ENCODE measurements at regions not wholly inside any gene's neighbourhood (a gene's known extent, or its start where the extent isn't known, plus 50 kb on each side); places are given as distances from the start of the nearest gene placed in this dataset.

DNA sequence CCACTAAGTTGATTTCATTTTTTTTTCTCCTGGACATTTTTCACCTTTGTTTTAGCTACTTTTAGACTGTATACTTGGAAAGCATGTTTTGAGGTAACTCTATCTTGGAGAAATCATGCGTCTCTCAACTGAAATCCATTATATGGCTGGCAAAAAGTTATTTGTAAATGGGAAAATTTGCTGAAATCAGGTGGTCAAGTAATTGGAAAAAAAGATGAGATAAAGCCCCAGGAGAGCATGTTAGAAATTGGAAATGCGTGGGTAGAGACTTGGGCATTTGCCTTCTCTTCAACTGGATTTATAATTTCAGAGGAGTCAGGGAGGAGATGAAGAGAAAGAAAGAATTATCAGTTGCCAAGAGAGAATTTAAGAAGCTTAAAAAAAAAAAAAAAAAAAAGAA lies 217.1 kb upstream of the MAP3K7 start:
- ATAC-seq (replicated peaks) = no peak
- no peak overlapping the region for H3K27ac Mint-ChIP-seq
- H3K27me3 Mint-ChIP-seq = no peaks in the 10 kb centered on the region
- H3K4me3 Mint-ChIP-seq = no peak overlapping the region
- no peaks in the 10 kb centered on the region for H3K9me3 Mint-ChIP-seq
- no peaks in the 10 kb centered on the region for H3K4me1 Mint-ChIP-seq (ENCODE audit: low read depth in 2 of 2)
- DNase-seq = no peak
- H3K36me3 Mint-ChIP-seq (ENCODE audit: insufficient read depth) = no peaks in the 10 kb centered on the region

DNA sequence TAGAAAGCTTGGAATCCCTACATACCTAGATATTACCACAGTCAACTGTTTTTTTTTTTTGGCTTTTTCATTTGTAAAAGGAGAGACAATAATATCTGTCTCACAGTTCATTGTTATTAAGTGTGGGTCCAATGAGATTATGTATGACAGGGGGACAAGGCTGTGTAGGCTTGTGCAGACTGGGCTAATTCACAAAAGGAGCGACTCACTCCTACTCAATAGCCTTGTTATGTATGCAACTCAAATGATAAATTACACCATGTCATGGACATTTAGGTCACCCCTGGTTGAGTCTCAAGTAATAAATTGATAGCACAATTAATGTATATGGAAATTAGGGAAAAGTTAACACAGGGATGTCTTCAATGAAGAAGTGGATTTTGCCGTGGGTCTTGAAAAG lies 208.2 kb upstream of the MAP3K7 start:
- H3K36me3 Mint-ChIP-seq (ENCODE audit: insufficient read depth) = no peaks in the 10 kb centered on the region
- no peaks in the 10 kb centered on the region for H3K27me3 Mint-ChIP-seq
- no peak overlapping the region for H3K27ac Mint-ChIP-seq
- no peaks in the 10 kb centered on the region for H3K4me1 Mint-ChIP-seq (ENCODE audit: low read depth in 2 of 2)
- H3K4me3 Mint-ChIP-seq = no peak overlapping the region
- no peaks in the 10 kb centered on the region for H3K9me3 Mint-ChIP-seq
- ATAC-seq (replicated peaks) = no peak
- no peak for DNase-seq

DNA sequence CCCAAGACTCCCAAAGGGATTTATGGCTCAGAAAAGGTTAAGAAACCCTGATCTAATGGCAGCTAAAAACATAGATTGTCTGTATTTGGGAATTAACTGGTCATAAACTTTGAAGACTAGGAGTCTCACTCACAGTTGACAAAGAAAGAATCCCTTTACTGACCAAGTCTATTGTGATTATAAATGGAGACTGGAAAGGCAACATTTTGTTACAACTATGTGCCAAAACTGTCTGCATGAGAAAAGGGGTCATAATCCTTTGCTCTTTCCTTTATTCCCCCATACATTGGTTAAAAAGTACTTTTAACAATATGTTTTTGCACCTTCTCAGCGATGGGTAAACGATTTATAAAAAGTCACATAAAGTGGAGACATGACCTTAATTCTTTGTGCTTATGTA lies 206.9 kb upstream of the MAP3K7 start:
- Mint-ChIP-seq H3K27me3 (no peaks in the 10 kb centered on the region), H3K9me3 (no peaks in the 10 kb centered on the region), H3K27ac (no peak overlapping the region), H3K36me3 (ENCODE audit: insufficient read depth) (no peaks in the 10 kb centered on the region), H3K4me3 (no peak overlapping the region), H3K4me1 (ENCODE audit: low read depth in 2 of 2) (no peaks in the 10 kb centered on the region)
- ATAC-seq (replicated peaks) (no peak), DNase-seq (no peak)

DNA sequence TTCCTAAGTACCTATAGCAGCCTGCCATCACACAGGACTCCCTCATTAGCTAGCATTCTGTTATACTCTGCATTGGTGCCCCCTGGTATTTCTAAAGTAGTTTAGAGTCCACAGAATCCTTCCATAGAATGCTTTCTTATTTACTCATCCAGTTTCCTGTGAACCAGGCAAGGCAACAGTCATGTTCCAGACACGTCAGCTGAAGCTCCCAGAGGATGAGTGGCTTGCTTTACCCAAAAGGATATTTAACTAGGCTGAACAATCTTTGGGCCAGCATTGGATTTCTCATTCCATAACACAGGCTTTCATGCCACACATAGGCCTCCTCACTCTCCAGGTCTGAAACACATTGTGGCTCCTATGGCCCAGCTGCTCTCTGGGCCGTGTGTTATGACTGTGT lies 203.8 kb upstream of the MAP3K7 start:
- Mint-ChIP-seq H3K4me1 (ENCODE audit: low read depth in 2 of 2) (no peaks in the 10 kb centered on the region), H3K4me3 (no peak overlapping the region), H3K36me3 (ENCODE audit: insufficient read depth) (no peaks in the 10 kb centered on the region), H3K27ac (no peak overlapping the region), H3K27me3 (no peaks in the 10 kb centered on the region), H3K9me3 (no peaks in the 10 kb centered on the region)
- DNase-seq (no peak), ATAC-seq (replicated peaks) (no peak)

DNA sequence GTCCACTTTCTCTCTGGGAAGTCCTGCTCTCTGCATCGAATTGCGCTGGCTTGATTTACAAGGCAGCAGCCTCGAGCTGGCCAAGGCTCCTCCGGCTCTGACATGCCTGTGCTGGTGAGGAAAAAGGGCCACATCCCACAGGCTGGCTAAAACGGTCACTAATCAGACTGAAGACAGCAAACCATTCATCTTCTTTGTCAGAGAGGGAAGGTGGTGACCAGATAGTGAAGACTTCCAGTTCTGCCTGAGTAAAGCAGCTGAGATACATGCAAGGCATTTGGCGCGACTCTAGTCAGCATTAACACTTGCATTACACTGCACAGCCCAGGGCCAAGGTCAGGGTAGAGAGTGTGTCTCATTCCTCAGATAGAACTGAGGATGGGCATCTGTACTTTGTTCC lies 203.2 kb upstream of the MAP3K7 start:
- Mint-ChIP-seq H3K9me3 (no peaks in the 10 kb centered on the region), H3K27me3 (no peaks in the 10 kb centered on the region), H3K27ac (no peak overlapping the region), H3K4me1 (ENCODE audit: low read depth in 2 of 2) (no peaks in the 10 kb centered on the region), H3K4me3 (no peak overlapping the region), H3K36me3 (ENCODE audit: insufficient read depth) (no peaks in the 10 kb centered on the region)
- ATAC-seq (replicated peaks) (no peak), DNase-seq (no peak)

DNA sequence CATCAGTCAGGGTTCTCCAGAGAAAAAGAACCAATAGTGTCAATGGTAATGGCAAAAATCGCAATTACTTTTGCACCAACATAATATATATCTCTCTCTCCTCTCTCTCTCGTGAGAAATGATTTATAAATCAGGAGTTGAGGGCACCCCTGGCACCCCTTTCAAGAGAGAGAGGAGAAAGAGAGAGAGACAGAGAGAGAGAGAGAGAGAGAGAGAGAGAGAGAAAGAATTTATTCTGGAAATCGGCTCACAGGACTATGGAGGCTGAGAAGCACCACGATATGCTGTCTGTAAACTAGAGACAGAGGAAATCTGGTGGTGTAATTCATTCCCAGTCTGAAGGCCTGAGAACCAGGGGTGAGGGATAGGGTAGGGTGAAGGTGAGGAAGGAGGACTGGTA lies 201.9 kb upstream of the MAP3K7 start:
- ATAC-seq (replicated peaks) = no peak
- no peak overlapping the region for H3K4me3 Mint-ChIP-seq

DNA sequence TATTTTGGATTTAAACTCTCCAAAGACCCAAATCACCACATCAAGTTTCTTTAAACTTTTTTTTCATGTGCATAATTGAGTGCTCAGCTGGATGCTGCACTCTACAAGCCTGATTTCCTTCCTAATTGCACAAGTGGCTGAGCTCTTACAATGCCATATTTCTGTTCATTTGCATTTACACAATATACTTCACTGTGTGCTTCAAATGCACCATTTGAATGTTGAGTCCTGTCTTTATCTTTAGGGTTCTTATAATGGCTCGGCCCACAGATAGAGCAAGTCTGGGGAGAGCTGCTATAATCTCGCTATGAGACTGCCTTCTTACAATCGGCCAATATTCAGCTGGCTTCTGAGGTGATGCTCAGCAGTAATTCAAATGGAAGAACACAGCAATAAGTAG lies 200.6 kb upstream of the MAP3K7 start:
- Mint-ChIP-seq H3K4me3 (no peak overlapping the region), H3K9me3 (no peaks in the 10 kb centered on the region), H3K27me3 (no peaks in the 10 kb centered on the region), H3K36me3 (ENCODE audit: insufficient read depth) (no peaks in the 10 kb centered on the region), H3K4me1 (ENCODE audit: low read depth in 2 of 2) (no peaks in the 10 kb centered on the region), H3K27ac (no peak overlapping the region)
- ATAC-seq (replicated peaks) (no peak), DNase-seq (no peak)

More for the DNA sequence above, 201.9 kb upstream of the MAP3K7 start:
- Mint-ChIP-seq H3K9me3 (no peaks in the 10 kb centered on the region), H3K27ac (no peak overlapping the region), H3K36me3 (ENCODE audit: insufficient read depth) (no peaks in the 10 kb centered on the region), H3K27me3 (no peaks in the 10 kb centered on the region), H3K4me1 (ENCODE audit: low read depth in 2 of 2) (no peaks in the 10 kb centered on the region)
- no peak for DNase-seq

DNA sequence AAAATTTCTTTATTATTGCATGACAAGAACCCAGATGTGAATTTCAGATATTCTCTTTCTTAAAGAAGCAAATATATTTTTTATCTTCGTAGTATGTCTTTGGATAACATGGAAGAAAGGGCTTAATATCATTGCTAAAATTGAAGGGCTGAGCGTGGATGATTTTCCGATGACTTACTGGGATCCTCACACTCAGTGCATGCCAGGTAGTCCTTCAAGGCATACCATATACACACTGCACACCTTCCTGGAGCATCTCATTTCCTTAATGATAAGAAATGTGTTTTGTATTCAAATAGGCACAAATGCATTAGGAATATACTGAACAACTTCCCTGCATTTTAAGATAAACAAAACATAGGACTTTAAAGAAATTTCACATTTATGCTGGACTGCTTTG lies 193.9 kb upstream of the MAP3K7 start:
- H3K27ac Mint-ChIP-seq = no peak overlapping the region
- H3K9me3 Mint-ChIP-seq = no peaks in the 10 kb centered on the region
- no peaks in the 10 kb centered on the region for H3K36me3 Mint-ChIP-seq (ENCODE audit: insufficient read depth)
- no peak overlapping the region for H3K4me3 Mint-ChIP-seq
- H3K27me3 Mint-ChIP-seq = peaks cover 0 to 13% of the 10 kb centered on the region in 2 donors
- no peak for ATAC-seq (replicated peaks)
- no peak for DNase-seq
- no peaks in the 10 kb centered on the region for H3K4me1 Mint-ChIP-seq (ENCODE audit: low read depth in 2 of 2)

DNA sequence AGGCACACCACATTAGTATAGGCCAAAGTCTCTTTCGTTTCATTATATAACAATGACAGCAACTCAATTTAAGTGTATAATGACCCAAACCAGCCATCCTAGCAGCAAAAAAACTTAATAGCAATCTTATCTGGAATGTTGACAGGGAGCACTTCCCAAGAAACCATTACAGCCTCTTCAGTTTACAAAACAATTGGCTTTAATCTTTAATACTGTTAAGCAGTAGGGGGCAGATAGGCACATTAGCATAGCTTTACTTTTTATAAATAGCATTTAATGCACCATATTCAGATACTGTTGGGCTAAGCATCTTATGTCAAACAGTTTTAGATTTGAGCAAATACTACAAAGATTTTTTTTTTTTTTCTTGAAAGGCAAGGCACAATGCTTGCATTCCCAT lies 193.3 kb upstream of the MAP3K7 start:
- Mint-ChIP-seq H3K4me3 (no peak overlapping the region), H3K27ac (no peak overlapping the region), H3K36me3 (ENCODE audit: insufficient read depth) (no peaks in the 10 kb centered on the region), H3K4me1 (ENCODE audit: low read depth in 2 of 2) (no peaks in the 10 kb centered on the region), H3K27me3 (peaks cover 0 to 19% of the 10 kb centered on the region in 2 donors), H3K9me3 (peaks cover 0 to under 1% of the 10 kb centered on the region in 2 donors)
- no peak for DNase-seq
- ATAC-seq (replicated peaks) = no peak

DNA sequence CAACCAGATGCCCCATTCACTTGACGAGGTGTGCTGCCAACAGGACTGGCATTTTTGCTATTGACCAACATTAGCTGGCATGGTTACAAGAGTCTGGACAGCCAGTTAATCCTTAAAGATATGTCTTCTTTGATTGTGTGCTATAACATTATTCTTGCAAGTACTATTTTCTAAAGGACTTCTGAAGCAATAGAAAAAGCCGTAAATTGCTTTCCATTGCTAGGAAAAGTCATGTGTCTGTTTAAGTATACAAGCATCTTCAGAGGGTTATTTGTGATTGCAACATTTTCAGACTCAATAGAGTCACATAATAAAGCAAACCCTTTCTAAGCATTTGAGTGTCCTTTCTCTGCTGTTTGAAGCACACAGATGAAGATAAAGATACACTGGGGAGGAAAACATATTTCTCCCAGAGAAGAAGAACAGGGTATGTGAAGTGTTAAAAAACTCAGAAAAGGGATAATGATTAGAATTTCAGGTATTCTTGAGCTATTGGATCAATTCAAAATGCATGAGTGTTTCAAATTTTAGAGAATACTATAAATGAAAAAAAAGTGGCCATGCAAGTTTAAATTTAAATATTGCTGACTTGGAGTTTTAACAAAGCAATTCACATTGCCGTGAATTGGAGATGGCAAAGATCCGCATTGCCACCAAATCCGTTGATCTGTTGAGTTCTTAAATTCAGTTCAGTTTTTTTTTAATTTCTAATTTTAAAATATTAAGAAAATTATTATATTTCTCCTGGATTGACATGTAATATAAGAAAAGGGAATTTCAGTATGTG lies 191.7 kb upstream of the MAP3K7 start:
- Mint-ChIP-seq H3K4me1 (ENCODE audit: low read depth in 2 of 2) (no peaks in the 10 kb centered on the region), H3K27me3 (peaks cover 0 to 19% of the 10 kb centered on the region in 2 donors), H3K9me3 (peaks cover 0 to 2% of the 10 kb centered on the region in 2 donors), H3K27ac (no peak overlapping the region), H3K4me3 (no peak overlapping the region), H3K36me3 (ENCODE audit: insufficient read depth) (no peaks in the 10 kb centered on the region)
- DNase-seq (no peak), ATAC-seq (replicated peaks) (no peak)

DNA sequence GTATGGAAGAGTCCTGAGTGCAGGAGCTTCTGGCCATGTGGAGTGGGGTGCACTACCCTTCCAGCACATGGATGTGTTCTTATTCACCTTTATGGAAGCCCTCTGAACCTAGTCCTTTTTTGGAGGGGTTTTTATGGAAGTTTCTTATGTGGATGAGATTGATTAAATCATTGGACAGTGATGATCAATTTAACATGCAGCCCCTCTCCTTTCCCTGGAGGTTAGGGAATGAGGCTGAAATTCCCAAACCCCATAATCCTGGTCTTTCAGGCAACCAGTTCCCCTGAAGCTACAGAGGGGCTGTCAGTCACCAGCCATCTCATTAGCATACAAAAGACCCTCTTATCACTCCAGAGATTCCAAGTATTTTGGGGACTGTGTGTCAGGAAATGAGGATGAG lies 183.9 kb upstream of the MAP3K7 start:
- ATAC-seq (replicated peaks) = no peak
- Mint-ChIP-seq H3K9me3 (peaks cover 0 to 2% of the 10 kb centered on the region in 2 donors), H3K27ac (no peak overlapping the region), H3K4me1 (ENCODE audit: low read depth in 2 of 2) (no peaks in the 10 kb centered on the region), H3K4me3 (no peak overlapping the region), H3K27me3 (peaks cover 6 to 13% of the 10 kb centered on the region in 2 donors), H3K36me3 (ENCODE audit: insufficient read depth) (no peaks in the 10 kb centered on the region)
- DNase-seq = no peak

DNA sequence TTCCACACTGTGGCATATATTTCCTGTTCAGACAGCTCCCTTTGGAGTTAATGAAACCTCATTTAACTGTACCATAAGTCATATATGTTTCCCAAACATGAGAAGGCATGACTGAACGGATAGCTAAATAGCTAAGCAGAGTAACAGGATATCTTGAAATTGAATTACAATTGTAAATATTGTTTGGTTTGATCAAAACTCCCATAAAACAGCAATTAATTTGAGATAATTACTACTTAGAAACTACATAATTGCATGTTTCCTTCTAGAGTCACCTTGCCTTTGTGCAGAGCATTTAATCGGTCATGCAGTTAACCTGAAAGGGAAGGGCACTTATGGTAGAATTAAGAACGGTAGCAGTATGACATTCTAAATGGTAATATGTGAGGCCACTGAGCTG lies 179.0 kb upstream of the MAP3K7 start:
- Mint-ChIP-seq H3K9me3 (no peaks in the 10 kb centered on the region), H3K27me3 (peaks cover 6 to 9% of the 10 kb centered on the region in 2 donors), H3K4me1 (ENCODE audit: low read depth in 2 of 2) (no peaks in the 10 kb centered on the region), H3K27ac (no peak overlapping the region), H3K4me3 (no peak overlapping the region), H3K36me3 (ENCODE audit: insufficient read depth) (no peaks in the 10 kb centered on the region)
- DNase-seq (no peak), ATAC-seq (replicated peaks) (no peak)

DNA sequence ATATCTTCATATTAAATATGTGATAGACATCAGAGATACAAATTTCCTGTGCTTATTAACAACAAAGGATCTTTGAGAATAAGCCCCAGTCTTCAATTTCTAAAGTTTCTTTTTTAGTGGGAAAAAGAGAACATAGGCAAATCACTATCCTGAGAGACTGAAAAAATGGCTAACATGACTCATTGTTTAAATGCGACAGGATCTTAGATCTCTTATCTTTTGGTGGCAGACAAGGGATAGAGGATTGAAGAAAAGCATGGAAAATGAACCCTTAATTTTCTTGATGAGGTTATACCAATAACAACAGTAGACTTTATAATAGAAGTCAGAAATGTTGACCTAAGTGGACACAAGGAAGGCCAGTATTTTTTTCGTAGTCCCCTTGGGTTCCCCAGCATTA lies 178.6 kb upstream of the MAP3K7 start:
- no peak overlapping the region for H3K4me3 Mint-ChIP-seq
- DNase-seq = no peak
- H3K36me3 Mint-ChIP-seq (ENCODE audit: insufficient read depth) = no peaks in the 10 kb centered on the region
- ATAC-seq (replicated peaks) = no peak
- no peaks in the 10 kb centered on the region for H3K9me3 Mint-ChIP-seq
- H3K4me1 Mint-ChIP-seq (ENCODE audit: low read depth in 2 of 2) = no peaks in the 10 kb centered on the region
- no peak overlapping the region for H3K27ac Mint-ChIP-seq
- H3K27me3 Mint-ChIP-seq = peaks cover 9 to 11% of the 10 kb centered on the region in 2 donors

DNA sequence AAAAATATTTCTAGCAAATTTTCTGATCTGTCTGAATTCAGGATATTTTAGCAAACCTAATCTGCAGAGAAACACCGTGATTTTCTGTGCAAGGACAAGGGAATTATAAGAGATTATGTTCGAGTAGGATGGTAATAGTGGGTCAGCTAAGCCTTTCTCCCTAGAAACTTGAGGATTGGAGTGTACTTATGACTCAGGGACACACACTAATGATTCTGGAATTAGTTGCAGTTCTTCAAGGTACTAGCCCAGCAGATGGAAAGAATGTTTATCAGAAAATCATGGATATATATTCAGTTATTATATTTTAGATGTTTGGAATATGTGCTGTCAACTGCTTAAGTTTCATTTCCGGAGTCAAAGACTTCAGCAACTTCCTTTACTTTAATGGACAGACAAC lies 177.1 kb upstream of the MAP3K7 start:
- Mint-ChIP-seq H3K9me3 (no peaks in the 10 kb centered on the region), H3K27me3 (peaks cover 9 to 11% of the 10 kb centered on the region in 2 donors), H3K36me3 (ENCODE audit: insufficient read depth) (no peaks in the 10 kb centered on the region), H3K27ac (no peak overlapping the region), H3K4me3 (no peak overlapping the region), H3K4me1 (ENCODE audit: low read depth in 2 of 2) (no peaks in the 10 kb centered on the region)
- ATAC-seq (replicated peaks) = no peak
- no peak for DNase-seq

All from effector memory CD8-positive, alpha-beta T cell (primary cell).